B cell (primary cell): ENCODE measurements at regions not wholly inside any gene's neighbourhood (a gene's known extent, or its start where the extent isn't known, plus 50 kb on each side); places are given as distances from the start of the nearest gene placed in this dataset.

Source experiments
- ATAC-seq: fragments of 200-7000 bp; cut with Tn5 transposase; one replicate; pipeline ENCODE4 v1.10.0; 2021; ENCODE audit warnings: low read depth, mild to moderate bottlenecking, moderate number of reproducible peaks, moderate library complexity
- CTCF ChIA-PET: fragments of 350-600 bp; sonication (Branson Sonifier 250); formaldehyde crosslinking; loops from one replicate; lab custom pipeline; 2021; ENCODE audit warnings: antibody characterized with exemption, inconsistent platforms; lab: Charles Lee
- POLR2A ChIA-PET: fragments of 350-600 bp; sonication (Branson Sonifier 250); formaldehyde crosslinking; loops from one replicate; lab custom pipeline; 2021; ENCODE audit warnings: antibody characterized with exemption; lab: Charles Lee
- DNase-seq: peaks from one replicate; pipeline ENCODE4 v3.0.0; 2013
- H2AFZ ChIP-seq: 2 replicates; pipeline ENCODE4 v1.6.1; 2012; ENCODE audit warnings: mild to moderate bottlenecking, low read depth, low read length; ENCODE audit not compliant: insufficient read depth, poor library complexity, severe bottlenecking
- H3K27ac ChIP-seq, 2 donors: 1 replicate in 1 of 2; 2 replicates in 1 of 2; pipeline ENCODE4 v1.5.1; 2012 to 2013; ENCODE audit warnings: low read length in 2 of 2, mild to moderate bottlenecking in 2 of 2, moderate library complexity in 1 of 2
- H3K27me3 ChIP-seq, 4 experiments: fragments of 200-600 bp in 1 of 4; sonication (generic) in 1 of 4; replicated peaks in 1 of 4; 1 replicate in 2 of 4; 2 replicates in 2 of 4; pipeline versions ENCODE4 v1.6.1 to v1.7.0; 2013 to 2016; ENCODE audit warnings: low read length in 3 of 4, mild to moderate bottlenecking in 2 of 4, mixed read lengths in 1 of 4, moderate library complexity in 1 of 4; ENCODE audit not compliant: insufficient read depth in 4 of 4, control insufficient read depth in 3 of 4; ENCODE audit errors: control extremely low read depth in 1 of 4
- H3K36me3 ChIP-seq, 2 experiments: replicated peaks in 1 of 2; 1 replicate in 1 of 2; 2 replicates in 1 of 2; pipeline versions ENCODE4 v1.6.1 to v1.7.1; 2013; ENCODE audit warnings: low read length in 1 of 2; ENCODE audit not compliant: insufficient read depth in 2 of 2, control insufficient read depth in 1 of 2; ENCODE audit errors: control extremely low read depth in 1 of 2, extremely low read depth in 1 of 2
- H3K4me1 ChIP-seq, 2 donors: fragments of 200-600 bp in 1 of 2; sonication (generic) in 1 of 2; 1 replicate in 1 of 2; 2 replicates in 1 of 2; pipeline versions ENCODE4 v1.5.1 to v1.6.1; 2013 to 2017; ENCODE audit warnings: low read length in 2 of 2; ENCODE audit not compliant: control insufficient read depth in 2 of 2, insufficient read depth in 2 of 2
- H3K4me2 ChIP-seq: replicated peaks from 2 replicates; pipeline ENCODE3; 2012; ENCODE audit warnings: mild to moderate bottlenecking, low read depth, low read length; ENCODE audit not compliant: poor library complexity, severe bottlenecking
- H3K4me3 ChIP-seq, 5 experiments: fragments of 200-600 bp in 1 of 5; sonication (generic) in 1 of 5; 1 replicate in 3 of 5; 2 replicates in 2 of 5; pipeline versions ENCODE4 v1.5.1 to v1.7.0; 2011 to 2016; ENCODE audit warnings: low read length in 4 of 5, mild to moderate bottlenecking in 4 of 5, low read depth in 2 of 5, control low read depth in 1 of 5, moderate library complexity in 1 of 5; ENCODE audit not compliant: insufficient read depth in 1 of 5; ENCODE audit errors: control extremely low read depth in 1 of 5, extremely low read depth in 1 of 5
- H3K79me2 ChIP-seq: fragments of 200-600 bp; sonication (generic); one replicate; pipeline ENCODE4 v1.6.0; 2016; ENCODE audit warnings: low read length; ENCODE audit not compliant: control insufficient read depth, insufficient read depth
- H3K9ac ChIP-seq: fragments of 200-600 bp; sonication (generic); 2 replicates; pipeline ENCODE4 v1.6.1; 2017; ENCODE audit warnings: mild to moderate bottlenecking, low read length, moderate library complexity
- H3K9me3 ChIP-seq, 3 donors: one replicate each; pipeline versions ENCODE4 v1.6.1 to v1.7.1; 2013; ENCODE audit warnings: low read length in 2 of 3; ENCODE audit not compliant: control insufficient read depth in 2 of 3, insufficient read depth in 1 of 3; ENCODE audit errors: control extremely low read depth in 1 of 3
- H4K20me1 ChIP-seq: 2 replicates; pipeline ENCODE4 v1.6.0; 2012; ENCODE audit warnings: mild to moderate bottlenecking, low read length; ENCODE audit not compliant: insufficient read depth, control insufficient read depth, poor library complexity, severe bottlenecking
- H3K27ac Mint-ChIP-seq: one replicate; pipeline ENCODE4 v1.8.0; 2021; ENCODE audit warnings: mixed read lengths
- H3K27me3 Mint-ChIP-seq: one replicate; pipeline ENCODE4 v1.8.0; 2021; ENCODE audit warnings: mixed read lengths
- H3K4me1 Mint-ChIP-seq: one replicate; pipeline ENCODE4 v1.8.0; 2021; ENCODE audit warnings: mixed read lengths
- H3K4me3 Mint-ChIP-seq: one replicate; pipeline ENCODE4 v1.8.0; 2021; ENCODE audit warnings: mixed read lengths
- H3K9me3 Mint-ChIP-seq: one replicate; pipeline ENCODE4 v1.8.0; 2022; ENCODE audit warnings: mixed read lengths; ENCODE audit not compliant: insufficient read depth
- CTCF ChIP-seq: fragments of 200-600 bp; IDR thresholded peaks from one replicate; pipeline ENCODE4 v1.8.0; 2022; ENCODE audit warnings: antibody characterized with exemption, mild to moderate bottlenecking
- EZH2 ChIP-seq: IDR thresholded peaks from 2 replicates; pipeline ENCODE4 v1.6.1; 2012; ENCODE audit warnings: borderline replicate concordance, low read depth, mild to moderate bottlenecking, moderate library complexity, low read length; ENCODE audit not compliant: insufficient read depth, poor library complexity, severe bottlenecking
- WGBS: methylation state at CpG from one replicate; pipeline ENCODE4 v1.1.5; 2013; ENCODE audit warnings: missing lambda C conversion rate; ENCODE audit not compliant: insufficient coverage; 5-methylcytosine and 5-hydroxymethylcytosine counted together
- intact Hi-C: fragments of 100-400 bp; cut with micrococcal nuclease; formaldehyde crosslinking; loops from one replicate; pipeline ENCODE4 v1.10.0; 2022

DNA sequence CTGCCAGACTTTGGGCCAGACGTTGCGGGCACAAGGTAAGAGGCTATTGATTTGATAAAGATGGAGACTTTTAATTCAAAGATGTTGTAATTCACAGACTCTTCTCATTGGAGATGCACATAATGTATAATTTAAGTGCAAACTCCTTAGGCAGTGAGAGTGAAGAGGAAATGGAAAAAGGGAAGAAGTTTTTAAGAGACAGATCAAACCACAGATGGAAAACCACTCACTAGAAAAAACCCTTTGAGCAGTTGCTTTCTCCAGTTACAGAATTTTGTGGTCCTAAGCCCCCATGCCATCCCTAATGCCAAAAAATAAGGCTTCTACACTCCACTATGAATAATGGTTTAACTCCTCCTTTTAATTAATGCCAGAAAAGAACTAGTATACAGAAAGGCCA lies 977.1 kb upstream of the PRKX start:
- POLR2A ChIA-PET, result no interaction called here
- H3K79me2 ChIP-seq, result no peaks in the 10 kb centered on the region
- no peaks in the 10 kb centered on the region for H3K27me3 ChIP-seq
- WGBS, result no CpG with 5 or more reads among the region's 2 CpGs
- H3K9me3 ChIP-seq, result no peaks in the 10 kb centered on the region
- no peak overlapping the region for H3K4me3 ChIP-seq
- ATAC-seq, result no peak
- H3K4me1 ChIP-seq, result no peaks in the 10 kb centered on the region
- TF ChIP-seq EZH2 (no peak), CTCF (no peak)
- Mint-ChIP-seq H3K27me3 (no peaks in the 10 kb centered on the region), H3K9me3 (no peaks in the 10 kb centered on the region), H3K4me1 (no peaks in the 10 kb centered on the region), H3K4me3 (no peak overlapping the region), H3K27ac (no peak overlapping the region)
- H3K9ac ChIP-seq, result no peak overlapping the region
- intact Hi-C loops, result no loop called here
- H3K27ac ChIP-seq, result no peak overlapping the region
- DNase-seq, result no peak
- CTCF ChIA-PET, result no interaction called here
- no peak overlapping the region for H2AFZ ChIP-seq
- H3K36me3 ChIP-seq, result no peaks in the 10 kb centered on the region
- H4K20me1 ChIP-seq, result no peaks in the 10 kb centered on the region
- no peak overlapping the region for H3K4me2 ChIP-seq

DNA sequence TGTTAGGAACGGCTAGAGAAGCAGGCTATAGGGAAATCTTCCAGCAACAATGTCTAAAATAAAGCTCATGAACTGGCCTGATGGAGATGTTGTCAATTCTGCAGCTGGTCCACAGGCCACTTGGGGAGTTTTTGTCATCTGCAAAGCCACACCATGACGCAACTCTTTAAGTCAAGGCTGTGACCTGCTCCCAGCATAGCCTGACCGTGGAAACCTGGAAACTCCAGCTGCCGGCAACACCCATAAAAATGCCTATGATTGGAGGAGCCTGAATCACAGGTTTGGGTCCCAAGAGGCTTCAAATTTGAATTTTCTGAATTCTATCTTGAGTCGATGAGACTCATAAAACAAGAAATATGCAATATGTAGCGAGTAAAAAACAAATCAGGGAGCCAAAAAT lies 969.2 kb upstream of the PRKX start:
- H3K9ac ChIP-seq, result no peak overlapping the region
- TF ChIP-seq EZH2 (no peak), CTCF (no peak)
- ChIA-PET POLR2A (no interaction called here), CTCF (no interaction called here)
- H3K4me3 ChIP-seq, result no peak overlapping the region
- no peak overlapping the region for H3K27ac ChIP-seq
- no peaks in the 10 kb centered on the region for H4K20me1 ChIP-seq
- no peak overlapping the region for H2AFZ ChIP-seq
- no peaks in the 10 kb centered on the region for H3K4me1 Mint-ChIP-seq
- H3K79me2 ChIP-seq, result no peaks in the 10 kb centered on the region
- DNase-seq, result no peak
- WGBS, result no CpG with 5 or more reads among the region's 6 CpGs
- intact Hi-C loops, result no loop called here
- H3K27ac Mint-ChIP-seq, result no peak overlapping the region
- no peak overlapping the region for H3K4me2 ChIP-seq
- H3K36me3 ChIP-seq, result no peaks in the 10 kb centered on the region
- no peaks in the 10 kb centered on the region for H3K27me3 Mint-ChIP-seq
- H3K9me3 Mint-ChIP-seq, result no peaks in the 10 kb centered on the region
- no peak for ATAC-seq
- no peak overlapping the region for H3K4me3 Mint-ChIP-seq
- no peaks in the 10 kb centered on the region for H3K27me3 ChIP-seq
- H3K9me3 ChIP-seq, result no peaks in the 10 kb centered on the region
- no peaks in the 10 kb centered on the region for H3K4me1 ChIP-seq
